ENCODE measurements at regions not wholly inside any gene's neighbourhood (a gene's known extent, or its start where the extent isn't known, plus 50 kb on each side); places are given as distances from the start of the nearest gene placed in this dataset.

DNA sequence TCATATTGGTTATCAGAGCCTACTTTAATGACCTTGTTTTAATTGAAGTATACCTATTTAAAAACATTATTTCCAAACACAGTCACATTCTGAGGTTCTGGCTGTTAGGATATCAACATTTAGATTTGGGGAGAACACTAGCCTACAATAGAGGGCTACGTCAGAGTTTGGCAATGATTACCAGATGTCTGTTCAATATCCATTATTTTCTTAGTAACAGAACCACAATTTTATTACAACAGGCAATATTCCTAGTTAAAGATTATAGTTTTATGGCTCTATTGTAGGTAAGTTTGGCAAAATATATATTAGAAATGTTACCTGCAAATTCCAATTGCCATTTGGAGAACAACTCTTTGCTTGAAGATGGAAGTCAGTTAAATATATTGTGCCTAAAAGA is 1163.1 kb upstream of the MIR17HG start:
- H3K9me3 ChIP-seq = no peaks in the 10 kb centered on the region
- TF ChIP-seq, protein P1, sequence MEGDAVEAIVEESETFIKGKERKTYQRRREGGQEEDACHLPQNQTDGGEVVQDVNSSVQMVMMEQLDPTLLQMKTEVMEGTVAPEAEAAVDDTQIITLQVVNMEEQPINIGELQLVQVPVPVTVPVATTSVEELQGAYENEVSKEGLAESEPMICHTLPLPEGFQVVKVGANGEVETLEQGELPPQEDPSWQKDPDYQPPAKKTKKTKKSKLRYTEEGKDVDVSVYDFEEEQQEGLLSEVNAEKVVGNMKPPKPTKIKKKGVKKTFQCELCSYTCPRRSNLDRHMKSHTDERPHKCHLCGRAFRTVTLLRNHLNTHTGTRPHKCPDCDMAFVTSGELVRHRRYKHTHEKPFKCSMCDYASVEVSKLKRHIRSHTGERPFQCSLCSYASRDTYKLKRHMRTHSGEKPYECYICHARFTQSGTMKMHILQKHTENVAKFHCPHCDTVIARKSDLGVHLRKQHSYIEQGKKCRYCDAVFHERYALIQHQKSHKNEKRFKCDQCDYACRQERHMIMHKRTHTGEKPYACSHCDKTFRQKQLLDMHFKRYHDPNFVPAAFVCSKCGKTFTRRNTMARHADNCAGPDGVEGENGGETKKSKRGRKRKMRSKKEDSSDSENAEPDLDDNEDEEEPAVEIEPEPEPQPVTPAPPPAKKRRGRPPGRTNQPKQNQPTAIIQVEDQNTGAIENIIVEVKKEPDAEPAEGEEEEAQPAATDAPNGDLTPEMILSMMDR (IDR thresholded peaks at IDR 0.05) = no peak
- DNase-seq (no peak), ATAC-seq (peak; percentile 65)
- no peak overlapping the region for H3K4me3 ChIP-seq
- intact Hi-C loops (cut with DNase I, micrococcal nuclease) = no loop called here
- no peaks in the 10 kb centered on the region for H3K4me1 ChIP-seq (ENCODE audit: low read depth)
- H3K36me3 ChIP-seq (ENCODE audit: low read depth) = no peaks in the 10 kb centered on the region

DNA sequence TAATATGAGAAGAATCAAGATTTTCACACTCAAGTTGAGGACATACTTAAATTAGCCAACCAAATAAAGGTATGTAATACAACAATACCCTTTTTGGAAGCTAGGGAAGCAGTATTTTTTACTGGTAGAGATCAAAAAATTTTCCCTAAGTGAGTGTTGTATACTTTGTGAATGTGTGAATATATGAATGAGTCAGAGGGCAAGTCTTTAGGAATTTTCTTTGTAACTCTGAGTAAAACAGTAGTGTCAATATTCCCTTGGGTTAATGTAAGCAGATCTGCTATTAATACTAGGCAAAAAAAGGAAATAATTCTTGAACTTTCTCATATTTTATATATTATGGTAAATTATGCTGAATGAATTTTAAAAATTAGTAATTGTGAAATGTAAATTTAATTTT is 1161.8 kb upstream of the MIR17HG start:
- no peaks in the 10 kb centered on the region for H3K9me3 ChIP-seq
- no peak for ATAC-seq
- no peak overlapping the region for H3K4me3 ChIP-seq
- no peaks in the 10 kb centered on the region for H3K36me3 ChIP-seq (ENCODE audit: low read depth)
- intact Hi-C loops (cut with DNase I, micrococcal nuclease) = no loop called here
- no peak for DNase-seq
- TF ChIP-seq, protein P1 (IDR thresholded peaks at IDR 0.05) = no peak
- no peaks in the 10 kb centered on the region for H3K4me1 ChIP-seq (ENCODE audit: low read depth)

DNA sequence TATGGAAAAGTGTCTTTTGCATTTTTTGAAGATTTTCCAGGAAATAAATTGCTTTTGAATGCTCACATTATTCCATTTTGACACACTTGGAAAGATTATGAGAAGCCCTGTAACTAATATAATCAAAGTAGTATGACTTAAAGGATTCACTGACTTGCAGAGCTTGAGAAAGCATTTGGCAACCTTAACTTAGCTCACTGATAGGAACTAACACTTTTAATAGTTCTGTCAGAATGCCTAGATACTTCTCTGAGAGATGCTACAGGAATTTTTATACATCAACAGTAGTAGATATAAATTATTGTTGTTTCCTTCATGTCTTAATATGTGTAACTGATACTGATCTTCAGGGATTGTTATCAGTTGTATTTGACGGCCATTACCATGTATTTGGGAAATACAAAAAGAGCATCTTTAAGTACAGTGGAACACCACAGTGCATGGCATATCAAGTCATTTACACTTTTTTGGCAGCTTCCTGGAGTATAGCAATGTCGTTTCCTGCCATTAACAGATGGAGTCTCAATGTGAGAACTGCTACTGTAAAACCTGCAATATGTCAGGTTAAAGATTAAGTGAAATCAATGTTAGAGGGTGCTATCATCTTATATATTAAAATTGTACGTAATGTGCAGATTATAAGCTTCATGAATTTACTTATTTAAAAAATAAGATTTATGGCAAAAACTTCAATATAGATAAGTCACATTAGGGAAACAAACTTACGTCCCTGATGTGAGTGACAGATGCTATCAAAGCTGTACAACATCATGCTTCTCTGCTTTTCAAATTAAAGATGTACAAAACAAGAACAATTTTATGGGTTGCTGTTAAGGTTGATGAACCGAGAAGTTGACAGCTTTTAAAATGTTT is 1159.8 kb upstream of the MIR17HG start:
- Histone ChIP-seq H3K4me1 (ENCODE audit: low read depth) (no peaks in the 10 kb centered on the region), H3K9me3 (no peaks in the 10 kb centered on the region), H3K4me3 (no peak overlapping the region), H3K36me3 (ENCODE audit: low read depth) (no peaks in the 10 kb centered on the region)
- TF ChIP-seq, protein P1 (IDR thresholded peaks at IDR 0.05) = no peak
- DNase-seq (no peak), ATAC-seq (no peak)
- intact Hi-C loops (cut with DNase I, micrococcal nuclease) = no loop called here

DNA sequence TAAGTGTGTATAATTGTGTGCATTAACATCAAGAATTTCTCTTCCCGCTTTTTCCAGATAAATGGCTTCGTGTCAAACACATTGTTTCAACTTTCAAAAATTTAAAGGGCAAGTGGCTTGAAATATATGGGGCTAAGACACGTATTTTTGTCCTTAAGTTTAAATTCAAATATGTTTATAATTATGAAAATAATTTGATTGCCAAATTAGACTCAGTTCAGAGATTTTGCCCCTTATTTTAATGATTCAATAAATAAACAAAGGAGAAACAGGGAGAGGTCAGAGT is 1159.2 kb upstream of the MIR17HG start:
- Histone ChIP-seq H3K4me1 (ENCODE audit: low read depth) (no peaks in the 10 kb centered on the region), H3K36me3 (ENCODE audit: low read depth) (no peaks in the 10 kb centered on the region), H3K9me3 (no peaks in the 10 kb centered on the region), H3K4me3 (no peak overlapping the region)
- DNase-seq (no peak), ATAC-seq (no peak)
- intact Hi-C loops (cut with DNase I, micrococcal nuclease) = no loop called here
- TF ChIP-seq, protein P1 (IDR thresholded peaks at IDR 0.05) = no peak

DNA sequence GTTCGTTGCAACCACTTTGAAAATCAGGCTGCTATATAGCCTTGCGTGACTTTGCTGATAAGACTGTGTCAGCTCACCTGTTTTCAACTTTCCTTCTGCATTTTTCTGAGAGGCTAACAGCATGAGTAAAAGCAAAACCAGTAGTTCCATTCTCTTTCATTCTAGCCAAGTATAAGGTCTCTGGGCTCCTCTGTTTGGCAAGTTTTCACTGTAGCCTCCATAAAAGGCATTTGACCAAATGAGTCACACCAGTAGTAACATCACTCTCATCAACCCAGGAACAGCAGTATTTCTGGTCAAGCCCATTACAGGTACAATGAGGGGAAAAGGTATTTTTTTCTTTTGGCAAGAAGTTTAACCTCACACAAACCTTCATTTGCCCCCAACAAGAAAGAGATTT is 1149.8 kb upstream of the MIR17HG start:
- Histone ChIP-seq H3K36me3 (ENCODE audit: low read depth) (no peaks in the 10 kb centered on the region), H3K9me3 (no peaks in the 10 kb centered on the region), H3K4me3 (no peak overlapping the region), H3K4me1 (ENCODE audit: low read depth) (no peaks in the 10 kb centered on the region)
- TF ChIP-seq, protein P1 (IDR thresholded peaks at IDR 0.05) = no peak
- intact Hi-C loops (cut with DNase I, micrococcal nuclease) = no loop called here
- ATAC-seq = no peak
- DNase-seq = no peak

DNA sequence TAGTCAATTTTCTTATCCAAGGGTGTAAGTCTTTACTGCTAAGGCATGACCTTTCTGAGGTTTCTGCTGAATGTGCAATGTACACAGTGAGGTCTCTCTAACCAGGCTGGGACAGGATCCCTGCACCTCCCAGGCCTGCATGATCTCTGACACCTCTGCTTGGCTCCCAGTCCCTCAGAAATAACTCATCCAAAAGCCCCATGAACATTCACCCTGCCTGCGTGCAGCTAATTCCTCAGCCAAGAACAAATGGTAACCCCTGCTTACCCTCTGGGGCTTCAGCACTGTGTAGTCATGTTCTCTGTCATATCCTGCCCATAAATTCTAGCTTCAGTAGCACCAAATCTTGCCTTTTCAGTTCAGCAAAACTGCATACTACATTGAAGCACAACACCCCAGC is 1146.3 kb upstream of the MIR17HG start:
- no peaks in the 10 kb centered on the region for H3K9me3 ChIP-seq
- H3K36me3 ChIP-seq (ENCODE audit: low read depth) = no peaks in the 10 kb centered on the region
- DNase-seq = no peak
- H3K4me3 ChIP-seq = no peak overlapping the region
- ATAC-seq = no peak
- intact Hi-C loops (cut with DNase I, micrococcal nuclease) = no loop called here
- TF ChIP-seq, protein P1 (IDR thresholded peaks at IDR 0.05) = no peak
- no peaks in the 10 kb centered on the region for H3K4me1 ChIP-seq (ENCODE audit: low read depth)
